Fibroblast of mammary gland (primary cell): ENCODE measurements at regions not wholly inside any gene's neighbourhood (a gene's known extent, or its start where the extent isn't known, plus 50 kb on each side); places are given as distances from the start of the nearest gene placed in this dataset.
"Not testable (repeated sequence)": the region's sequence is repeated elsewhere in the genome, so short reads cannot be mapped to it uniquely, and the experiment has no call there.

Experiments
- DNase-seq: peaks from one replicate; pipeline ENCODE4 v3.0.0-alpha.2; 2010; ENCODE audit warnings: low read depth
- H3K4me3 ChIP-seq: 2 replicates; pipeline ENCODE4 v1.5.1; 2011; ENCODE audit warnings: low read depth, mild to moderate bottlenecking, low read length, moderate library complexity; ENCODE audit not compliant: control insufficient read depth
- CTCF ChIP-seq: conservative IDR thresholded peaks from 2 replicates; pipeline ENCODE4 v1.5.1; 2011; ENCODE audit warnings: low read depth, low read length, inconsistent platforms; ENCODE audit not compliant: control insufficient read depth, insufficient read depth

GRCh38 chr5:66277981-66278380 is 133.9 kb downstream of the SREK1 start:
- no peak for DNase-seq
- no peak overlapping the region for H3K4me3 ChIP-seq
- no peak for TF ChIP-seq CTCF

GRCh38 chr5:66281294-66281693 is 137.2 kb downstream of the SREK1 start:
- no peak for TF ChIP-seq CTCF
- DNase-seq: no peak
- no peak overlapping the region for H3K4me3 ChIP-seq

- no peak overlapping the region for H3K4me3 ChIP-seq
Measured at GRCh38 chr5:66284588-66285342, 140.7 kb downstream of the SREK1 start.

GRCh38 chr5:66285343-66285922 is 141.3 kb downstream of the SREK1 start:
- no peak overlapping the region for H3K4me3 ChIP-seq
- TF ChIP-seq CTCF: no peak
- no peak for DNase-seq

More at GRCh38 chr5:66284588-66285342, 140.7 kb downstream of the SREK1 start:
- no peak for DNase-seq
- no peak for TF ChIP-seq CTCF

- TF ChIP-seq CTCF: no peak
- H3K4me3 ChIP-seq: no peak overlapping the region
- DNase-seq: no peak
Measured at GRCh38 chr5:66291771-66292170, 147.7 kb downstream of the SREK1 start.

- not testable (repeated sequence) for DNase-seq, H3K4me3 ChIP-seq
Measured at GRCh38 chr5:66293851-66294250, 149.8 kb downstream of the SREK1 start.

- no peak for DNase-seq
- H3K4me3 ChIP-seq: no peak overlapping the region
- TF ChIP-seq CTCF: no peak
Measured at GRCh38 chr5:66299463-66299862, 155.4 kb downstream of the SREK1 start.
